ENCODE measurements at regions not wholly inside any gene's neighbourhood (a gene's known extent, or its start where the extent isn't known, plus 50 kb on each side); places are given as distances from the start of the nearest gene placed in this dataset.

DNA sequence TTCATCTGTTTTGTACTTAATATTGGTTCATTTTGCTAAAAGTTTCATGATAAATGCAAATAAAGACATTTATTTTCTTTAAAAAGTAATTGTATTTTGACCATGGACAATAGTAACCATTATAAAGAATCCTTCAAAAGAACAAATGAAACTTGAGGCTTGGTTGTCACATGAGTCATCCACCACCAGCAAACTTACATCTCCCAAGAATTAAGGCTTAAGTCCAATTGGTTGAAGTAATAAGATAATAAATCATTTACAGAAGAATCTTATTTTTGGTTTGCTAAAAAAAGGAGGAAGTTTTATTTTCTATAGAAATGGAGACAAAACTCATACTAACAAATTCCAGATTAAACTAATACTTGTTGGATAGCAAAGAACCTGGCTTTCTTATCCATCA lies 84.8 kb upstream of the KITLG start:
- DNase-seq: no peak

DNA sequence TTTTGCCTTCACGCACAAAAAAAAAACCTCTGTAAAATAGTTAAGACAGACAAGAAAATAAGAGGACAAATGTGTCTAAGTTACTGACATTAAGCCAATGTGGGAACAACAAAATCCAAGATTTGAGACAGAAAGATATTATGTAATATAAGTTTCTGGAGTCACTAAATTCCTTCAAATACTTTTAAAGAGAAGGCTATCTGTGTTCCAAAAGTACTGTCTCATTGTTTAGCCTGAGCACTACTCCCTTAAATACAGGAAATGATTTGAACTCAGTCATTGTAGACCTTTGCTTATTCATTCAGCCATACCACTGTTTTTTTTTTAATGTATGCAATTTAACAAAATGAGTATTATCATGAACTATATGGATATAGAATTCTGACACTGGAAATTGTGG lies 82.7 kb upstream of the KITLG start:
- DNase-seq: no peak

DNA sequence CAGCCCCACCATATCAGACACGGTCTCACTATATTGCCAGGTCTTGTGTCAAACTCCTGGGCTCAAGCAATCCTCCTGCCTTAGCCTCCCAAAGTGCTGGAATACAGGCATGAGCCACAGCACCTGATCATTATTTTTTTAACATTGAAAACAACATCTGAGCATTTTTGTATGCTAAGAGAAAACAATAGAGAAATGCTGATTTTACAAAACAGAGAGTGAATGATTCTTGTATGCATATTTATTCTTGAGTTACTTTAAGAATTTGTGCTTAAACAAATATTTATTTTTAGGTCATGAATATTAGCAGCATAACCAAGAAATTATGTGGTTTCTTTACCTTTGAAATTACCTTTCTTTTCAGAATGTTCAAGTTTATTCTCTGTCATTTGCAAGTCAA lies 81.8 kb upstream of the KITLG start:
- DNase-seq: no peak

DNA sequence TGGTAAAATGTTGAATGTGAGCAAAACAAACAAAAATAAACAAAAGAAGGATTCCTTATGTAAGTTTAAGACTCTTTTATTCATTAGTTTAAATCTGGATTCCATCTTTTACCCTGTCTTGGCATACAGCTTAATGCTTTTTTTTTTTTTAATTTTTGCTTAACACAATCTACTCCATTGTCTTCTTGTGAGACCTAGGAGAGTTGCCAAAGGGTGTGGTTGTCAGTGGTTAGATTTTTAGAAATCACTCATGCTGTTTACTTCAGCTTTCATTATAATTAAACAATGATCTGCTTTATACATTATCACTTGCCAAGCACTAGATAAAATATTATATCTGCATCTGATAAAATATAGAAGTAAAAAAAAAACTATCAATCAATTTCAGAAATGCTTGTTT lies 77.7 kb upstream of the KITLG start:
- no peak for DNase-seq

DNA sequence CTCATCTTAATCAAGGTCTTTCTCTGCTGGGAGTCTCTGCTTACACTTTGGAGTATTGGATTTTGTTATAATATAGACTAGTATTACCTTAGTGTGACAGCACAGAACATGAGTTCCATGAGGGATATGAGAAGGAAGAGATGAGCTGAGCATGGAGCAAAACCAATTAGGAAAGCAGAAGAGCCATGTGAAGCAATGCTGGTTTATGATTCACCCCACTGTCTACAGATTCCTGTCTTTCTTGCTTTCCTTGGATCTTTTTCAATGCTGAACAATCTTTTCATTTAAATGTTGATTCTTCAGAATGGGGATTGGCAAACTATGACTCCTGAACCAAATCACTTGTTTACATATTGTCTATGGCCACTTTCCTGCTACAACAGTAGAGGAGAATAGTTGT lies 70.4 kb upstream of the KITLG start:
- no peak for DNase-seq

- no peak for DNase-seq
Observed at GRCh38 chr12:88648625-88649024, 68.4 kb upstream of the KITLG start.

DNA sequence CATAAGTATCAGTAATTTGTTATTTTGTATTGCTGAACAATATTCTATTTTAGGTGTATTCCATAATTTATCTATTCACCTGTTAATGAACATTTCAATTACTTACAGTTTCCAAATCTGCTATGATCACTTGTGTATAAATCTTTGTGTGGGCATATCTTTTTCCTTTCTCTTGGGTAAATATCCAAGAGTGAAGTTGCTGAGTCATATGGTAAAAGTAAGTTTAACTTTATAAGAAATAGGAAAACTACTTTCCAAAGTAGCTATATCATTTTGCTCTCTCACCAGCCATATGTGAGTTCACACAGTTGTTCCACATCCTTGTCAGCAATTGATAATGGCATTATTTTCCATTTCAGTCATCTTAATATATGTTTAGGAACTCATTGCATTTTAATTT lies 66.6 kb upstream of the KITLG start:
- DNase-seq: no peak

- no peak for DNase-seq
Observed at GRCh38 chr12:88645816-88646215, 65.5 kb upstream of the KITLG start.

- DNase-seq: no peak
Observed at GRCh38 chr12:88644946-88645702, 64.9 kb upstream of the KITLG start.

GRCh38 chr12:88643685-88644084 lies 63.4 kb upstream of the KITLG start:
- DNase-seq: no peak

DNA sequence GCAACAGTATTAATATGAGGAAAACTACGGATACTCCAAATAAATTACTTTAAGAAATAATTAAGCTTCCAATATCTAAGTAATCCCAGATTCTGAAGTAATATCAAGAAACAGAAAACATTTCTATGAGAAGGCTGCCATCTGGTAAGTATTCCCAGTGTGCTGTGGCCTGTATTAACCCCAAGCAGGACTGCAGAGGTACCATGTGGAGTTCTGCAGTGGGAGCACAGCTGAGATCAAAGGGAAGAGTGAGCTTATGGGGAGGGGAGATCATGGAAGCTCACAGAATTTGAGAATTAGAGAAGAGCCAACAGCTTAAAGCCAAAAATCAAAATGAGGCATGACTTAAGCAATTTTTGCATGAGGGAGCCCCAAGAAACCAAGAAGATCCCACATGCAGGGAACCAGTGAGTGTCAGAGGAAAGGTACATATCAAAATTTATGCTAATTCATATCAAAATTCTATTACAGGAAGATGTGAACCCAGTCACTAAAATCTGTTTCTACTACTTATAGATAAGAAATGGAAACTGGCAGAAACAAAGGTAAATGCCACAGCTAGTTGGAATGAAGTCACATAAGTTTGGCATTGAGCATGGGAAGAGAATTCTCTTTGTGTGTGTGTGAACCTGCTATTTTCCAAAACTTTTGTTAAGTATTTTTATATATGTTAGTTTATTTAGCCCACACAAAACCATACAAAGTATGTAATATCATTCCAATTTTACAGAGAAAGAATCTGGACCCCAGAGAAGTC lies 62.6 kb upstream of the KITLG start:
- DNase-seq: no peak

- DNase-seq: no peak
Observed at GRCh38 chr12:88638966-88639760, 58.9 kb upstream of the KITLG start.

DNA sequence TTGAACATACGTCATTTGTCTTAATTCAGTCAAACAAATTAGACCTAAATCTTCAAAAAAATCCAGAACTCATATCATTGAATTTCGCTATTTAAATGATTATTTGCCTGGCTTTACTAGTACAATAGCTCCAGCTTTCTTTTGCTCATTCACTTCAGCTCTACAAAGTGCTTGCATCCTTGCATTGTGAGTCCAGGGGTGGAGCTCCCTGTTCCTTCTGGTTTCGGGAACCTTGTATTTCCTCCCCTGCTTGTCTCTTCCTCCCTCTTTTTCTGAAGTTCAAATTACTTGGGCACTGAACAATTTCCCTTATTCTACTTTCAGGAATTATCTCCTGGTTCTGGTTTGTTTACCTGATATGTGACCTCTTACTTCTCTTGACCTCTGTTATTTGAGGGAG lies 58.1 kb upstream of the KITLG start:
- no peak for DNase-seq

DNA sequence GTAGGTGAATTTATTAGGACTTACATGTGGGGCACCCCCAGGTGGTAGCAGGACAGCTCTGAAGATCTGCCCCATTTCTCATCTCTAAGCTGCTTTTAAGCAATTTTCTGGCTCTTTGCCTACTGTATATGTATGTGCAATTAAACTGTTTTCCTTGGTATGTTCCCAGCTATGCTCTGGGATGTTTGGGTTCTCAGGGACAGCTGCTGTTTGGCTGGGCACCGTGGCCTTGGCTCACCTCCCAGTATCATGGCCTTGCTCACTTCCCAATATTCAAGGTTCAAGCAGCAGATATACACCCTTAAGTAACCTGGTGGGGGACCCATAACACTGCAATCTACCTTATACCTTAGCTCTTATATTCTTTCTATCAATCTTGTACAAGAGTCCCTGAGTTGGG lies 53.7 kb upstream of the KITLG start:
- no peak for DNase-seq

DNA sequence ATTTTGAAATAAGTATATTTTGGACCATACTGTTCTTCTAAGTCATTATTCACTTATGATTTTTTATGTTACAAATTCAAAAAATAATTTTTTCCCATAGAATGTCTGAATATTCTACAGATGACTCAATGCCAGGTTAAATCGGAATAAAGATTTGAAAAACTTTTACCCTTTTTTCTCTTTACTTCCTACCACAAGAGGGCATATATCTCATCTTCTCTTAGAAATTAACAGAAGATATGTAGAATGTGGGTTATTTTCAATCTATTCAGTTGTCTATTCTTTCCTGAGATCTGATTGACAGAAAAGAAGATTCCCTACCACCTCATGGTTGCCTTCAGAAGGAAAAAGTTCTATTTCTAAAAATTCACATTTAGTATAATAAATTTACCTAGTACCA lies 53.0 kb upstream of the KITLG start:
- no peak for DNase-seq

- no peak for DNase-seq
Observed at GRCh38 chr12:88630561-88630960, 50.3 kb upstream of the KITLG start.
